ENCODE measurements at regions not wholly inside any gene's neighbourhood (a gene's known extent, or its start where the extent isn't known, plus 50 kb on each side); places are given as distances from the start of the nearest gene placed in this dataset.

DNA sequence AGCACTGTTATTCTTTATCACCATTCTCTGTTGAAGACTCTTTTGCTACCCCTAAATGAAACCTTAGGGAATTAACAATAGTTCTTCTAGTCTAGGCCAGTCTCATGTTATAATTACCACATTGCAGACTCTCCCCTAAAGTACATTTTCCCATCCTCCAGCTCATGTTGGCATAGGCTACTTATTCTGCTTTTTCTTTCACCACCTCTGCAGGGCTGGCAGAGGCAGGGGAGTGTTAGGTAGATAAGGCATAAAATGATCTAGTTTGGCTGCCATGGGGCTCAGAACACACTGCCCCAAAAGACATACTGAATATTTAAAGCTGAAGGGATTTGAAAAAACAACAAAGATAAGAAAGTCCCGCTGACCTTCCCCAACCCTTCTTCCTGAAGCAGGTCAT, 82.7 kb upstream of the RFC3 start:
- Mint-ChIP-seq H3K36me3 (no peaks in the 10 kb centered on the region), H3K27me3 (no peaks in the 10 kb centered on the region), H3K4me3 (no peak overlapping the region)

GRCh38 chr13:33739254-33739653, 78.7 kb upstream of the RFC3 start:
- H3K9me3 Mint-ChIP-seq: no peaks in the 10 kb centered on the region
- H3K36me3 Mint-ChIP-seq: no peaks in the 10 kb centered on the region
- no peak overlapping the region for H3K4me3 Mint-ChIP-seq
- H3K27me3 Mint-ChIP-seq: no peaks in the 10 kb centered on the region
- no peak overlapping the region for H3K27ac Mint-ChIP-seq
- H3K4me1 Mint-ChIP-seq: peaks cover 15% of the 10 kb centered on the region

More for the DNA sequence above, 82.7 kb upstream of the RFC3 start:
- Mint-ChIP-seq H3K9me3 (no peaks in the 10 kb centered on the region), H3K27ac (no peak overlapping the region), H3K4me1 (no peaks in the 10 kb centered on the region)

DNA sequence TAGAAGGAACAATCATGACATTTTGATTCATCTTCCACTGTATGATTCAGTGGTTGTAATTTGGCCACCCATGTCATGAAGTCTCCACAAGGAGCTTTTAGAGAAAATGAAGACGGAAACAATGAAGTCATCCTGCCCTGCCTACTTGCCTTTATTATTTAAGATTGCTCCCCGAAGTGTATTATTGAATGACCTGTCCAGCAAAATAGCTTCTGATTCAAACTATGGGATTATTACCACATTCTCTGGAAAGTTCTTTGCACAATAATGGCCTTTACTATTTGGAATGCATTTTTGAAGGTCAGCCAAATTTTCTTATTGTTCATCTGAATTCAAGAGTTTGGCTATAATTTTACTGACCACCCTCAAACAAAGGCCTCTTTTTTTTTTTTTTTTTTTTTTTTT, 77.8 kb upstream of the RFC3 start:
- Mint-ChIP-seq H3K4me1 (peaks cover 23% of the 10 kb centered on the region), H3K9me3 (no peaks in the 10 kb centered on the region), H3K4me3 (no peak overlapping the region), H3K36me3 (no peaks in the 10 kb centered on the region), H3K27me3 (no peaks in the 10 kb centered on the region), H3K27ac (no peak overlapping the region)

GRCh38 chr13:33742321-33742720, 75.6 kb upstream of the RFC3 start:
- H3K9me3 Mint-ChIP-seq: no peaks in the 10 kb centered on the region
- no peaks in the 10 kb centered on the region for H3K27me3 Mint-ChIP-seq
- no peak overlapping the region for H3K4me3 Mint-ChIP-seq
- peaks cover 23% of the 10 kb centered on the region for H3K4me1 Mint-ChIP-seq
- H3K27ac Mint-ChIP-seq: no peak overlapping the region
- no peaks in the 10 kb centered on the region for H3K36me3 Mint-ChIP-seq

DNA sequence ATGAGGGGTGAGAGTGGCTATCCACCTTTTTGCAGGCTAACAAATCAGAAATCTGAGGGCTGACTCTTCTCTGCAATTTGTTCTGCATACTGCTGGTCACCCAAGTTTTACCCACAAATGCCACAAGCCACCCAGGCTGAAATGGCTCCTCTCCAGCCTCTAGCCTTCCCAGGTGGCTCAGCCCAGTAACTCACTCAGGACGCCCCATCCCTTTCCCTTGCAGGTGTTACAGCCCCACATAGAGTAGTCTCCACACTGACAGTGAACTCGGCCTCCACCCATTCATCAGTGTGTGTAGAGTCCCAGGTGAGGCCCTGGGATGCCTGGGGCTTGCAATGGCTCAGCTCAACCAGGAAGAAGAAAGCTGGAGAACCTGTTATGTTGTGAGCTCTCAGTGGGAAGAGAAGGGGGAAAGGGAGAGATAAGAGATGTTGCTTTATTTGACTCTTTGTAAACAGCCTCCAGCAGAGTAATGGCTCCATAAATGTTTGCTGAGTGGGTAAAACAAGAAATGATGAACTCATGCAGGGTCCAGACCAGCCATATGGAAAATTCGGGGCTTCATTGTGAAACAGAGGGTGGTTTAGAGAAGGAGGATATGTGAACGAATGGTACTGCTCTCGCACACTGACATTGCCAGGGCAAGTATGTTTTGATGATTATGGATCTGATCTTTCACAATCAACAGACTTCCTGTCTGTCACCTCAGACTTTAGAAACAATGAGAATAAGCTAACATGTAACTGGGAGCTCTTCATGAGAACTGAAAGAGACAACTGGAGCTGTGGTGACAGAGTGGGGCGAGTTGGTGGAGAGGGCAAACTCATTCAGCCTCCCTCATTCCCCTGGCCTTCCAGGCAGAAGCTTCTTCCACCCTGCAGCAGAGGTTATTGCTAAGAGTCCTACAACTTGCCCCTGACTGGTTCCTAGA, 74.2 kb upstream of the RFC3 start:
- H3K27ac Mint-ChIP-seq: peak overlapping the region; percentile 59
- H3K4me3 Mint-ChIP-seq: peak overlapping the region; percentile 45
- no peaks in the 10 kb centered on the region for H3K36me3 Mint-ChIP-seq
- H3K9me3 Mint-ChIP-seq: no peaks in the 10 kb centered on the region
- no peaks in the 10 kb centered on the region for H3K27me3 Mint-ChIP-seq
- peaks cover 23% of the 10 kb centered on the region for H3K4me1 Mint-ChIP-seq

DNA sequence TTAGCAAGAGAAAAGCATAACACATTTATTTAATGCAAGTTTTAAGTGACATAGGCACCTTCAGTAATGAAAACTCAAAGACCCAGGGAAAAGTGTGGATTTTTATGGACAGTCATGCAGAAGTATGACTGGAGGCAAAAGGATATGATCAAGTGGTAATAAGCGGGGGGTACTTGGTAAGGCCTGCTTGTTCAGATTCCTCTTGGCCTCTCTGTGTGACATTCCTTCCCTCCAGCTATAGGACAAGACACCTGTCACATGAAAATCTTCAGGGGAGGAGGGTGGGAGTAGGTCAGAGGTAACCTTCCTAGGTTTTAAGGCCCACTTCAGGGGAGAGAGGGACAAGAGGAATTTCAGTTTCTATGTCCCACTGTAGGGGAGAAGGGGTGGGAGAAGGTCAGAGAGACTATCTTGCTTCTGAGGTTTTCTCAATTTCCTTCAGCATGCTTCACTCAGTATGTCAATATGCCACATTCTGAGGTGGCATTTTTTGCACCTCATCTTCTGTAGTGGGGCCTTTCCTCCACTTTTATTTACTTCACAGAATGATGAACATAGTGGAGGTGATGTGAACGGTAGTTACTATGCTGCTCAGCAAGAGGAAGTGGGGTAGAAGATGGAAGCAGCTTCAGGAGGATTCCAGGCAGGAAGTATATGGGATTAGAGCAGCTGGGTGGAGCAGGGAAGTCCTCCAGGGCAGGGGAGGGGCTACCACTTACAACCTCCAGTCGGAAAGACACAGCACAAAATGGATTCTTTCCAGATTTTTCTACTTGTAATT, 73.2 kb upstream of the RFC3 start:
- Mint-ChIP-seq H3K9me3 (no peaks in the 10 kb centered on the region), H3K4me1 (peaks cover 23% of the 10 kb centered on the region), H3K27ac (no peak overlapping the region), H3K36me3 (no peaks in the 10 kb centered on the region), H3K4me3 (no peak overlapping the region), H3K27me3 (no peaks in the 10 kb centered on the region)

- H3K4me3 Mint-ChIP-seq: no peak overlapping the region
- H3K27me3 Mint-ChIP-seq: no peaks in the 10 kb centered on the region
Measured at GRCh38 chr13:33745370-33746324, 72.3 kb upstream of the RFC3 start.

DNA sequence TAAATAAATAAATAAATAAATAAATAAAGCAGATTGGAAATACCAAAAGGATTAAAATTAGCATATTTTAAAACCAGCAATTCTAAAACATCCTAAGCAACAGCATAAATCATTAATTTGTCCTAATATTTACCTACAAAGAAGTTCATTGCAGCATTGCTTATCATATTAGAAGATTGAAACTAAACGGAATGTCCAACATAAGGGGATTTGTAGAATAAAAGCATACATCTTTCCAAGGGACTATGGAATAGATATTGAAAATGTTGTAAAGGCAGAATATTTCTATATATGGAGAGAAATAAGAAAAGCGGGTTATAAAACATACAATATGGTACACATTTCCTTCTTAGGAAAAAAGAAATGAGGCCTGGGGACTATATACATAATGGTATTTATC, 71.1 kb upstream of the RFC3 start:
- no peaks in the 10 kb centered on the region for H3K27me3 Mint-ChIP-seq
- H3K9me3 Mint-ChIP-seq: no peaks in the 10 kb centered on the region
- no peaks in the 10 kb centered on the region for H3K36me3 Mint-ChIP-seq
- peaks cover 23% of the 10 kb centered on the region for H3K4me1 Mint-ChIP-seq
- H3K27ac Mint-ChIP-seq: no peak overlapping the region
- no peak overlapping the region for H3K4me3 Mint-ChIP-seq

More at GRCh38 chr13:33745370-33746324, 72.3 kb upstream of the RFC3 start:
- Mint-ChIP-seq H3K9me3 (no peaks in the 10 kb centered on the region), H3K27ac (no peak overlapping the region), H3K4me1 (peaks cover 23% of the 10 kb centered on the region), H3K36me3 (no peaks in the 10 kb centered on the region)

- Mint-ChIP-seq H3K36me3 (no peaks in the 10 kb centered on the region), H3K4me3 (no peak overlapping the region), H3K27me3 (no peaks in the 10 kb centered on the region), H3K4me1 (no peaks in the 10 kb centered on the region), H3K9me3 (no peaks in the 10 kb centered on the region), H3K27ac (no peak overlapping the region)
Measured at GRCh38 chr13:33751151-33751550, 66.8 kb upstream of the RFC3 start.

DNA sequence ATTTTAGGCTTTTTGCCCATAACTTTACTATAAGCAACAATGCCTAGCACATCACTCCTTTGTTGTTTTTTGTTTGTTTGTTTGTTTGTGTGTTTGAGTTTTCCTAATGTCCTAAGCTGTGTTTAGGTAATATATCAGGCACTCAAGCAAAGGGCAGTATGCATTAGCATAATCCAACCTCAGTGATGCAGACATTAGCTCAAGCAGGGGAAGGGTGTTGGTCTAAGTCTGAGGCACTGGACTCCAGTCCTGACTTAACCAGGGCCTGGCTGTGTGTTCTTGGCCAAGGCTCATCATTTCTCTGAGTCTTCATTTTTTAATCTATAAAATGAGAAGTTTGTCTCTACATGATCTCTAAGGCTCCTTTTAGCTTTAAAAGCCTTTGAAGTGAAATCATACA, 65.9 kb upstream of the RFC3 start:
- no peaks in the 10 kb centered on the region for H3K27me3 Mint-ChIP-seq
- no peaks in the 10 kb centered on the region for H3K9me3 Mint-ChIP-seq
- H3K4me1 Mint-ChIP-seq: no peaks in the 10 kb centered on the region
- no peak overlapping the region for H3K4me3 Mint-ChIP-seq
- no peak overlapping the region for H3K27ac Mint-ChIP-seq
- no peaks in the 10 kb centered on the region for H3K36me3 Mint-ChIP-seq

- Mint-ChIP-seq H3K36me3 (no peaks in the 10 kb centered on the region), H3K9me3 (no peaks in the 10 kb centered on the region), H3K4me3 (no peak overlapping the region), H3K27me3 (no peaks in the 10 kb centered on the region), H3K4me1 (no peaks in the 10 kb centered on the region), H3K27ac (no peak overlapping the region)
Measured at GRCh38 chr13:33752597-33752996, 65.4 kb upstream of the RFC3 start.

DNA sequence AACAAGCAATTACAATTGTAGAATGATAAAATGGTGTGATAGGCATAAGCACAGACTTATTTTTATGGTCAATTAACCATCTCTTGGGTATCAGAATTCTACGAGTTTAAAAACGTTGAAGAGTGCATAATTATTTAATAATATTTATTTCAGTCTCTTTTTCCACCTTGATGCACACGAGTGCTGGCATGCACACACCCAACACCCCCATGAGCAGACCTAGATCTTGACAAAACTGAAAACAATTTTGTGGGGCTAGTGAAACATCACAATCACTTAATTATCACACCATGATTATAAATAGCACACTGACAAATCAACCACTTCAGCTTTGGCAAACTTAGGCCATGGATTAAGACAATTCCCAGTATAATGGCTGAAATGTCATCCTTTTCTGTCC, 61.0 kb upstream of the RFC3 start:
- no peak overlapping the region for H3K4me3 Mint-ChIP-seq
- no peaks in the 10 kb centered on the region for H3K9me3 Mint-ChIP-seq
- no peaks in the 10 kb centered on the region for H3K4me1 Mint-ChIP-seq
- no peaks in the 10 kb centered on the region for H3K27me3 Mint-ChIP-seq
- H3K27ac Mint-ChIP-seq: no peak overlapping the region
- H3K36me3 Mint-ChIP-seq: no peaks in the 10 kb centered on the region

GRCh38 chr13:33757713-33758112, 60.2 kb upstream of the RFC3 start:
- no peaks in the 10 kb centered on the region for H3K4me1 Mint-ChIP-seq
- H3K27me3 Mint-ChIP-seq: no peaks in the 10 kb centered on the region
- no peak overlapping the region for H3K27ac Mint-ChIP-seq
- no peaks in the 10 kb centered on the region for H3K9me3 Mint-ChIP-seq
- H3K36me3 Mint-ChIP-seq: no peaks in the 10 kb centered on the region
- no peak overlapping the region for H3K4me3 Mint-ChIP-seq

- H3K4me1 Mint-ChIP-seq: no peaks in the 10 kb centered on the region
- H3K9me3 Mint-ChIP-seq: no peaks in the 10 kb centered on the region
- peaks cover under 1% of the 10 kb centered on the region for H3K27me3 Mint-ChIP-seq
- no peak overlapping the region for H3K4me3 Mint-ChIP-seq
- no peak overlapping the region for H3K27ac Mint-ChIP-seq
- H3K36me3 Mint-ChIP-seq: no peaks in the 10 kb centered on the region
Measured at GRCh38 chr13:33758113-33758512, 59.8 kb upstream of the RFC3 start.

DNA sequence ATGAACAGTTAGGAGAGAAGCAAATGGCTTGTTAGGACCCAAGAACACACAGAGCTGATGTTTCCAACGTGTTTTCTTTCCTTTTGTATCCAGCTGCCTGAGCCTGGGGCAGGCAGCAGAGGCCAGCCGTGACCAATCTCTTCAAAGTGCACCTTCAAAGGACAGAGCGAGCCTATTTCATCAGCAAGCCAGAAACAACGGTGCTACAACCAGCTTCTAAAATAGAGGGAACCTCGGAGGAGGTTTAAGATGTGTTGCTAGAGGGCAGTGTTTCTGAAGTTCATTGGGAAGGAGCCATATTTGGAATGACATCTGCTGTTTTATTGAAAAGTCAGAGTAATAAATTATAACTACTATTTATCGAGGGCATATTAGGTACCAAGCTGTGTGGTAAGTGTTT, 56.2 kb upstream of the RFC3 start:
- Mint-ChIP-seq H3K4me1 (no peaks in the 10 kb centered on the region), H3K36me3 (no peaks in the 10 kb centered on the region), H3K27me3 (peaks cover 4% of the 10 kb centered on the region), H3K4me3 (no peak overlapping the region), H3K9me3 (no peaks in the 10 kb centered on the region), H3K27ac (no peak overlapping the region)
